Activated CD8-positive, alpha-beta memory T cell treated with anti-CD3 and anti-CD28 coated beads for 36 hours (primary cell): ENCODE measurements at regions not wholly inside any gene's neighbourhood (a gene's known extent, or its start where the extent isn't known, plus 50 kb on each side); places are given as distances from the start of the nearest gene placed in this dataset.
"Not testable (repeated sequence)": the region's sequence is repeated elsewhere in the genome, so short reads cannot be mapped to it uniquely, and the experiment has no call there.

Experiments
- CTCF ChIA-PET: fragments of 350-600 bp; sonication (Branson Sonifier 250); formaldehyde crosslinking; loops from one replicate; lab custom pipeline; 2021; ENCODE audit warnings: antibody characterized with exemption; lab: Charles Lee
- POLR2A ChIA-PET: fragments of 350-600 bp; sonication (Branson Sonifier 250); formaldehyde crosslinking; loops from one replicate; lab custom pipeline; 2021; ENCODE audit warnings: antibody characterized with exemption; lab: Charles Lee

DNA sequence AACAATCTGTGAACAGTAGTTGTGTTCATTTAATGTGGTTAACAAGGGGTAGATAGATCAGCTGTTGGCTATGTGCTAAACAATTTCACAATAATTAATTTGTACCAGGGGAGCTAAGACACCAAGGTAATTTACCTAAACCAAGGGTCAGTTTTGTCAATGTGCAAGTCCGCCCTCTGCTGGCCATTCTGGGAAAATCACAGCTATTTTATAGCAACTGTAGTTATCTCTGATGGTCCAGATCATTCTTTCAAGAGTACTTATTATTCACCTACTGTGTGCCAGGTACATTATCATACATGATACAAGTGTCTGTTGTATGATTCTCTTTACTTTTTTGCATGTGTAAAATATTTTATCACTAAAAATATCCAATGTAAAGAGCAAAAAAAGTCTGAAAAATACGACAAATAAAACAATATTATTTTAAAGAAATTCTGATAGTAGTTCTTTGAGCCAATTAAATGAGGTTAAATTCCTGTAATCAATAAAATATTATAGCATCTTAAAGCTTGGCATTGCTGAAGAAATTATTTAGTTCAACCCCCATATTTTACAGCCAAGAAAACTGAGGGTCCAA, 312.3 kb upstream of the FAM78B start:
- POLR2A ChIA-PET, result no interaction called here
- CTCF ChIA-PET, result interaction anchor here (0.8 to 1.4 kb wide), 5 partner anchors 8 to 554 kb away, joined by 3 to 5 read pairs (median 3); no protein-coding TSS in a partner anchor

DNA sequence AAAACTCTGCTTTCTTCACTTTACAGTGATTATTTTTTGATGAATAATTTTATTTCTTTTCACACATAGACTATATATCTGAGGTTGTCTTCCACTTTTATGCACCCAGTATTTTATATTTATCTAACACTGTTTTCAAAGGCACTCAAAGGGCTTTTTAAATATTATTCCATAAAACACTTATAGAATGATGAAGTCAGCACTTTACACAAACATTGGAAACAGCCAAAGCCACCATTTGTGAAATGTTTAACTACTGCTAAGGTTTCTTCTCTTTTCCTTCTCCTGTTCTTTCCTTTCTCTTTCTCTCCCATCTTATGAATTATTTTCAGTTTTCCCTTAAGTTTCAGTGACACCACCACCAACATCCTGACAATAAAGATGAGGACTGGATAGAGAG, 317.7 kb upstream of the FAM78B start:
- POLR2A ChIA-PET, result no interaction called here
- CTCF ChIA-PET, result no interaction called here

DNA sequence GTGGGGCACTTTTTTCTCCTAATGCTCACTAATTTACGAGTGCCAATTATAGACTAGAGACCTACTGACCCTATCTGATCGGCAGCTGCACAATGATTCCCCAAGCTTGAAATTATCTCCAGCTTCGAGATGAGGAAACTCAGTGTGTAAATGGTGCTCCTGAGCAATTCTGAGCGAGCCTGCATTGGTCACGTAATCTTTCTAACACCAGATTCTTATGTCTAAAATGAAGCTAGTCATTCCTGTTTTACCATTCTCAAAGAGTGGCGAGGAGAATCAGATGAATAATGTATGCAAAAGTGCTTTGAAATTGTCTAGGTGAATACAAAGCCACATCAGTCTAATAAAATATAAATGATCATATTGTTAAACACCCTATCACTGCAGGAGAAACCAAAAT, 318.1 kb upstream of the FAM78B start:
- ChIA-PET CTCF (no interaction called here), POLR2A (no interaction called here)

DNA sequence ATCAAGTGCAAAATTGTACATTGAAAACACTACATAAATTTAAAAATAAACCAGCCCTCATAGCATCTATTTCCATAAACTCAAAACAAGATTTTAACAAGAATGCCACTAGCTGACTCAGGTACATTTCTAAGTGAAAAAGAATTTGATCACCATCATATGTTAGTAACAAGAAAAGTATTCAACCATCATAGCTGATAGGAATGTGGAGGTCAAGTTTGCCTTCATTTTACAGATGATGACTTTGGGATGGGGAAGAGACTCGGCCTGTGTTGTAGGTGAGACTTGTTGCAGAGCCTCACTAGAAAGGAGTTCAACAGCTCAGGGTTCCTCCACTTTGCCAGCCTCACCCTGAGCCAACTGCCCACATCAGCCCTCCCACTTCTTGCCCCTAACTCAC, 318.8 kb upstream of the FAM78B start:
- ChIA-PET CTCF (no interaction called here), POLR2A (no interaction called here)

DNA sequence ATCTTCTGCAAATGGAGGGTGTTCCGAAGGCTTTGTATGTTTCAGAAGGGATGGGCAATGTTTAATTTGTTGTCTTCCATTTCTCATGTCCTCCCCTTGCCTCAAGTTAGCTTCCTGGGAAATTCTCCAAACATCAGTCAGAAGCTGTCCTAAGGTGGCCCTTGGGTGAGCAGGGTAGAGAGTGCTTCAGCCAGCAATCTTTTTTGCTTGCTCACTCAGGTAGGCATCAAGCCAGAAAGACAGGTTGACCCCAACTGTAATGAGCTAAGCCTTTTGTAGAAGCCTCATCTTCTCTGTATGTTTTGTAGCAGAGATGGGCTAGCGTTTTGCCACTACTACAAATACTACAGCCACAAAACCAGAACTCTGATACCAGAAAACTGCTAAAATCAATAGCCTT, 321.5 kb upstream of the FAM78B start:
- CTCF ChIA-PET, result no interaction called here

GRCh38 chr1:166489356-166489669, 322.5 kb upstream of the FAM78B start:
- POLR2A ChIA-PET, result interaction anchor here (0.9 kb wide), 1 partner anchor 350 kb away, joined by 3 read pairs; the partner anchor contains the start of gene POGK

More for the DNA sequence above, 321.5 kb upstream of the FAM78B start:
- POLR2A ChIA-PET, result interaction anchor here (0.9 kb wide), 1 partner anchor 351 kb away, joined by 3 read pairs; the partner anchor contains the start of gene POGK

GRCh38 chr1:166489670-166490436, 323.1 kb upstream of the FAM78B start:
- ChIA-PET POLR2A (interaction anchor here (0.9 kb wide), 1 partner anchor 720 kb away, joined by 3 read pairs; no protein-coding TSS in a partner anchor), CTCF (no interaction called here)

More at GRCh38 chr1:166489356-166489669, 322.5 kb upstream of the FAM78B start:
- CTCF ChIA-PET, result no interaction called here

DNA sequence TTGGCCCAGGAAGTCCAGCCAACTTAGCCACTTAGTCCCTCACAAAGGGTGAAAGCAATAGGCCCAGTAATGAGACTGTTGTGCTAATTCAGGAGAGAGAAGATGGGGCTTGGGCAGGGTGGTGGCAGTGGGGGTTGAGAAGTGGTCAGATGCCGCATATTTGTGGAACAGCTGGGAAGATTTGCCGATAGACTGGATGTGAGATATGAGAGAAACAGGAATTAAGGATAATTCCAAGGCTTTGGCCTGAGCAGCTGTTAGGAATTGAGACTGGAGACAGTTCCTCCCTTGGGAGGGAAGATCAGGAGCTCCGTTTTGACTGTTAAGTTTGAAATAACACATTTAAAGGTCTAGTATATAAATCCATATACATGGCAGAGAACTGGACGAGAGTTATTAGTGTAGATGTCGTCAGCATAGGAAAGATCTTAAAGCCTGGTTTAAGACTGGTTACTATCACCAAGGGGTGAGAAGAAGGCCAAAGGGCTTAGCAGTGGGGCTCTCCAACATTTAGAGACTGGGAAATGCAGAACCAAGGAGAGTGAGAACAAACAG, 323.7 kb upstream of the FAM78B start:
- ChIA-PET POLR2A (interaction anchor here (0.9 kb wide), 1 partner anchor 721 kb away, joined by 3 read pairs; no protein-coding TSS in a partner anchor), CTCF (no interaction called here)

DNA sequence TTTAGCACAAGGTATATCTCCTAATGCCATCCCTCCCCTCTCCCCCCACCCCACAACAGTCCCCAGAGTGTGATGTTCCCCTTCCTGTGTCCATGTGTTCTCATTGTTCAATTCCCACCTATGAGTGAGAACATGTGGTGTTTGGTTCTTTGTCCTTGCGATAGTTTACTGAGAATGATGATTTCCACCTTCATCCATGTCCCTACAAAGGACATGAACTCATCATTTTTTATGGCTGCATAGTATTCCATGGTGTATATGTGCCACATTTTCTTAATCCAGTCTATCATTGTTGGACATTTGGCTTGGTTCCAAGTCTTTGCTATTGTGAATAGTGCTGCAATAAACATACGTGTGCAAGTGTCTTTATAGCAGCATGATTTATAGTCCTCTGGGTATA, 327.0 kb upstream of the FAM78B start:
- CTCF ChIA-PET, POLR2A ChIA-PET: not testable (repeated sequence)

DNA sequence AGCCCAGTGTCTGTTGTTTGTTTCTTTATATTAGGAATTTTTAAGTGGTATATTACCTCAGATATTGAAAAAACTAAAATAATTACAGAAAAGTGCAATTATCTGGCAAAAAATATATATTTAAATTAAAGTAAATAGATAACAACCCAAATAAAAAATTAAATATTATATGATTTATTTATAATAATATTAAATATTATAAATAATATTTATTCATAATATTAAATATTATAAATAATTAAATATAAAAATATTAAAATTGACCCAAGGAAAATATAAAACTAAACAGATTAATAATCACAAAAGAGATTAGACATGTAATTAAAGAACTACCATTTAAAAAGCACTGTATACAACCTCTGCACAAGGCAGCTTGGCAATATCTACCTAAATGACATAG, 331.9 kb upstream of the POGK start:
- ChIA-PET POLR2A (no interaction called here), CTCF (no interaction called here)

- ChIA-PET CTCF (no interaction called here), POLR2A (no interaction called here)
Measured at GRCh38 chr1:166511761-166512160, 327.5 kb upstream of the POGK start.

DNA sequence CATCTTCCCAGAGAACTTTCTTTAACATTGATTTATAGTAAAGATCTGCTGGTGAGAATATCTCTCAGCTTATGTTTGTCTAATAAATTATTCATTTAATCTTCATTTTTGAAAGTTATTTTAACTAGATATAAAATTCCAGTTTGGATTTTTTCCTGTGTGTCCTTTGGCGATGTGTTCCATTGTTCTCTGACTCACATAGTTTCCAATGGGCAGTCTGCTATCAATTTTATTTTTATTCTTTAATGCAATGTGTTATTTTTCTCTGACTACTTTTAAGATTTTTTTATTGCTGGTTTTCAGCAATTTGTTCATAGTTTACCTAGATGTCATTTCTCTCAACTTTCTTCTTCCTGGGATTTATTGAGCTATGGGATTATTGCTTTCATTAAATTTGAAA, 325.2 kb upstream of the POGK start:
- CTCF ChIA-PET, result no interaction called here
- POLR2A ChIA-PET, result no interaction called here

DNA sequence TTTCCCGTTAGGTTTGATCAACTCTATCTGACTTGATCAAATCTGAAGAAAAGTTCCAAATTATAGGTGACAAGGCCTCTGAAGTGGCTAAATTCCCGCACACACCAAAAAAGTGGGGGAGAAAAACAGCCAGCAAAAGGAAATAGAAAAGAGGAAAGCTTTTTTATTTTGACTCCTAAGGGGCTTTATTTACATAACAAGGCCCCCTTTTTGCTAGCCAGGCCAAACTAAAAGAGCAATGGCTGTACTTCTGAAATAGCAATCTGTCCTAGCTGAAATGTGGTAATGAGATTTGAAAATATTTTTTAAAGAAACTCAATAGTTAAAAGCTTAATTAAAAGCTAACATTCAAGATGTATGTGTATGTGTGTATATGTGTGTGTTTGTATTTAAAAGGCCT, 311.5 kb upstream of the POGK start:
- POLR2A ChIA-PET, result no interaction called here
- CTCF ChIA-PET, result no interaction called here

GRCh38 chr1:166538646-166539045, 300.6 kb upstream of the POGK start:
- ChIA-PET POLR2A (no interaction called here), CTCF (no interaction called here)

DNA sequence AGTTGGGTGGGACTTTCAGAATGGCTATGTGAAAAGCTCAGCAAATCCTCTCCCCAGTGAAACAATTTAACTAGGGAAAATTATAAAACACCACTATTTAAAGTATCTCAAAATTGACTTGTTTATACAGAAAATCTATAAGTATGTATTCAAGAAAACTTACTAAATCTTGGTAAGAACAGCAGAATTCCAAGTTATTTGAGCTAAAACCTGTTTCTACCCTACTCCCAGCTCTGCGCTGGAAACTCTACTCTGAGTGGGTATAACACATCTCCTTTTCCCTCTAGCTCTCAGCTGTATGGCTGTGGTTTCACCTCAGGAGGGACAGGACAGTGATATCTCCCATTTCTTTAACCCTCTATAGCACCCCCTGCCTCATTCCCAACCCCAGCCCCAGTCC, 295.2 kb upstream of the POGK start:
- CTCF ChIA-PET, result interaction anchor here (0.6 kb wide), 1 partner anchor 1506 kb away, joined by 4 read pairs; no protein-coding TSS in a partner anchor
- POLR2A ChIA-PET, result no interaction called here

- CTCF ChIA-PET, result interaction anchor here (0.6 kb wide), 1 partner anchor 1505 kb away, joined by 4 read pairs; no protein-coding TSS in a partner anchor
- POLR2A ChIA-PET, result no interaction called here
Measured at GRCh38 chr1:166544561-166544960, 294.7 kb upstream of the POGK start.

- CTCF ChIA-PET, result no interaction called here
- POLR2A ChIA-PET, result no interaction called here
Measured at GRCh38 chr1:166552706-166553105, 286.6 kb upstream of the POGK start.

DNA sequence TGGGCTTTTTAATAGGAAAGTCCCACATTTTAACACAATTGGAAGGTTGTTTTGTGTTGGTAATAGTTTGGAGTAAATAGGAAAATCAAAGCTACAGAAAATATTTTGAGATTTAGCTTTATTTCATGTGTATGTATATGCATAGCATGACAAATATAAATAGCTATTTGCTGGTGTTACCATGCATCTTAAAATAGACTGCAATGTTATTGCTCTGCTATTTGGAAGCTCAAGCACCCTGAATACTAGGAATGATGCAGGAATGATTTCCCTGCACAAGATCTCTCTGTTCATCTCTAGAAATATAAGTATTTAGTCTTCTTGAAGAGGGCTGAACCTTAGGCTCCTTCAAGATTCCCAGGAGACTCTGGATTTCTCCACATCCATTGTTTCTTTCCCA, 268.3 kb upstream of the POGK start:
- ChIA-PET POLR2A (no interaction called here), CTCF (no interaction called here)

DNA sequence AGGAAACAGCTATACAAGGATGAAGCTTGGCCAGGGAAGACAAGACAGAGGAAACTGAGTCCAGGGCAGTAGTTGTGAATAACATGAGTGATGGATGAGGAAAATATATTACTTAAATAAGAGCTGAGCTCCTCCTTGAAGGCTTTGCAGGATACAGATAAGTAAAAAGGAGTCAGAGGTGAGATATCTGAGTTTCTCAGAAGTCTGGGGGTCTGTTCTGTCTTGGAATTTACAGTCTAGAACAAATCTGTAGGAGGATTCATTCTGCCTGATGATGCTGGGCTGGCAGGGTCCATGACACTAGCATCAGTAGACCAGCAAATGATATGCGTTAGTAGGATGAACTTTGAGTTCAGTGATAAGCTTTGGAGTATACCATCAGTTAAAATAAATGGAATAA, 266.1 kb upstream of the POGK start:
- ChIA-PET POLR2A (no interaction called here), CTCF (no interaction called here)

DNA sequence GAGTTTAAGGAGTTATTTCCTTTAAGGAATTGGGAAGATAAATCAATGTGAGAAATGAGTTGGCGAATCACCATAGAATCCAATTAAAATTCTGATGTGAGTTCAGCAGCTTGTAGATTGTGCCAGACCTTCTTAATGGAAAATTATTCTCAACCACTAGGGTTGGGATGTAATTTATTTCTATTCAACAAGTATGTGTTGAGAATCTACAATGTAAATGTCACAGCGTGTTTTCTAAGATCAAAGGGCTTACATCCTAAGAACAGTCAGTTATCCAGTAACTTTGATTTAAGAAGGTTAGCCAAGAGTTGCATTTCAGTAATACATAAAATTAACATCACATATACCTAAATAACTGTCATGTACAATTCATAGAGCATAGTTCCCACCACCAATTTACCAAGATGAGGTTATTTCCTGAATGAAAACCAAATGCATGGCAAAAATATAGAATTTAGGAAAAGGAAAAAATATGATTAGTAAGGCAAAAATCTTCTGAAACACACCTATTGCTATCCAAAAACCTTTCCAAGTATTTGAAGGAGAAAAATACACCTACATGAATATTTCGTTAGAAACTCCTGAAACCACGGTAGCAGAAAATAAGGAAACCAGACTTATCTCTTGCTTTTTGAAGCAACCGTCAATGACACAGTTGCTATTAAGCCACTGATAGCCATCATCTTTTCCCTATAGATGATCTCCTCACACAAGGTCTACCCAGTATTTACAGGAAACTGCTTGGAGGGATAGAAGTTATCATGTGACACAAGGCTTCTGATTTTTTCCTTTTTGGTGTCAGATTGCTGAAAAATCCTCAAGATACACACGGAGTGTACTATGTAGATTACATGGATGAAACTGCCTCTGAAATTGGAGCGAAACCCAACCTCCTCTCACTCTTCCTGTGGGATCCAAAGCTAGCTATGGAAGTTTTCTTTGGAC, 259.4 kb upstream of the POGK start:
- ChIA-PET CTCF (no interaction called here), POLR2A (no interaction called here)
